SK-N-SH (cell line): ENCODE measurements at regions not wholly inside any gene's neighbourhood (a gene's known extent, or its start where the extent isn't known, plus 50 kb on each side); places are given as distances from the start of the nearest gene placed in this dataset.

Experiments
- CTCF ChIA-PET: fragments of 300-600, 350-600 bp; formaldehyde crosslinking; extraction: SDS; loops from one replicate; lab custom pipeline; 2021; lab: Yijun Ruan, JAX
- POLR2A ChIA-PET: fragments of 350-600 bp; sonication (Branson Sonifier 250); formaldehyde crosslinking; extraction: SDS; loops from one replicate; lab custom pipeline; 2020; ENCODE audit warnings: antibody characterized with exemption, inconsistent platforms; lab: Yijun Ruan, JAX
- DNase-seq: peaks from one replicate; pipeline ENCODE4 v3.0.0; 2012
- H2AFZ ChIP-seq: fragments of 200-600 bp; sonication (generic); 2 replicates; pipeline ENCODE4 v1.8.1; 2016; ENCODE audit warnings: antibody characterized with exemption, mild to moderate bottlenecking, low read depth
- H3F3A ChIP-seq: fragments of 200-600 bp; sonication (generic); replicated peaks from 2 replicates; pipeline ENCODE3; 2016; ENCODE audit warnings: antibody characterized with exemption, mild to moderate bottlenecking; ENCODE audit not compliant: insufficient read depth
- H3K27ac ChIP-seq, 2 experiments: fragments of 200-500 bp in 1 of 2; fragments of 200-600 bp in 1 of 2; sonication (Bioruptor generic) in 1 of 2; sonication (generic), shearing (Covaris generic) in 1 of 2; 2 replicates each; pipeline versions ENCODE4 v1.5.1 to v1.6.1; 2014 to 2016; ENCODE audit warnings: low read depth in 2 of 2, inconsistent platforms in 1 of 2, low read length in 1 of 2, mild to moderate bottlenecking in 1 of 2, mixed read lengths in 1 of 2
- H3K27me3 ChIP-seq: fragments of 200-600 bp; sonication (generic), shearing (Covaris generic); 2 replicates; pipeline ENCODE4 v1.6.1; 2016; ENCODE audit warnings: mixed run types; ENCODE audit not compliant: insufficient read depth
- H3K36me3 ChIP-seq, 2 experiments: fragments of 200-500 bp in 1 of 2; fragments of 200-600 bp in 1 of 2; sonication (Bioruptor generic) in 1 of 2; sonication (generic) in 1 of 2; replicated peaks in 1 of 2; 2 replicates each; pipeline versions ENCODE3 to v1.5.1; 2014 to 2016; ENCODE audit warnings: low read length in 1 of 2, mild to moderate bottlenecking in 1 of 2; ENCODE audit not compliant: insufficient read depth in 2 of 2, control insufficient read depth in 1 of 2
- H3K4me1 ChIP-seq, 2 experiments: fragments of 200-500 bp in 1 of 2; fragments of 200-600 bp in 1 of 2; sonication (Bioruptor generic) in 1 of 2; sonication (generic), shearing (Covaris generic) in 1 of 2; 2 replicates each; pipeline versions ENCODE4 v1.5.1 to v1.6.1; 2014 to 2016; ENCODE audit warnings: low read depth in 1 of 2, low read length in 1 of 2, mixed run types in 1 of 2; ENCODE audit not compliant: insufficient read depth in 2 of 2, control insufficient read depth in 1 of 2
- H3K4me2 ChIP-seq: fragments of 200-600 bp; sonication (generic), shearing (Covaris generic); 2 replicates; pipeline ENCODE4 v1.6.1; 2017; ENCODE audit warnings: mixed run types
- H3K4me3 ChIP-seq, 2 experiments: fragments of 200-500 bp in 1 of 2; fragments of 200-600 bp in 1 of 2; sonication (Bioruptor generic) in 1 of 2; sonication (generic), shearing (Covaris generic) in 1 of 2; 2 replicates each; pipeline versions ENCODE4 v1.5.1 to v1.8.1; 2014 to 2016; ENCODE audit warnings: low read depth in 2 of 2, inconsistent platforms in 1 of 2, low read length in 1 of 2, mild to moderate bottlenecking in 1 of 2, mixed read lengths in 1 of 2, moderate library complexity in 1 of 2
- H3K79me2 ChIP-seq: fragments of 200-600 bp; sonication (generic); 2 replicates; pipeline ENCODE4 v1.8.1; 2017; ENCODE audit warnings: mild to moderate bottlenecking; ENCODE audit not compliant: insufficient read depth
- H3K9ac ChIP-seq: fragments of 200-600 bp; sonication (generic); 2 replicates; pipeline ENCODE4 v1.6.1; 2017; ENCODE audit warnings: mixed run types
- H3K9me2 ChIP-seq: fragments of 200-600 bp; sonication (generic); 2 replicates; pipeline ENCODE4 v1.6.1; 2017; ENCODE audit warnings: mixed run types
- H3K9me3 ChIP-seq: fragments of 200-600 bp; sonication (generic); 2 replicates; pipeline ENCODE4 v1.6.1; 2017; ENCODE audit warnings: mixed run types, mild to moderate bottlenecking, moderate library complexity
- H4K20me1 ChIP-seq: fragments of 200-600 bp; sonication (generic); 2 replicates; pipeline ENCODE4 v1.6.1; 2017; ENCODE audit warnings: mild to moderate bottlenecking, mixed run types; ENCODE audit not compliant: insufficient read depth
- CHD2 ChIP-seq: fragments of 150-350 bp; IDR thresholded peaks from 2 replicates; pipeline ENCODE4 v1.6.1; 2018; ENCODE audit warnings: low read length; ENCODE audit not compliant: partially characterized antibody
- CTCF ChIP-seq: fragments of 200-600 bp; sonication (generic); IDR thresholded peaks from 2 replicates; pipeline ENCODE4 v1.6.1; 2017; ENCODE audit warnings: antibody characterized with exemption, mild to moderate bottlenecking, moderate library complexity
- EP300 ChIP-seq, 2 experiments: IDR thresholded peaks; 2 replicates each; pipeline versions ENCODE4 v1.4.0 to v1.6.1; 2012; ENCODE audit warnings: borderline replicate concordance in 1 of 2, low read depth in 1 of 2, low read length in 1 of 2
- FOSL2 ChIP-seq: IDR thresholded peaks from 2 replicates; pipeline ENCODE4 v1.4.0; 2012; ENCODE audit warnings: low read depth, mild to moderate bottlenecking, moderate library complexity, borderline replicate concordance
- IRF3 ChIP-seq: fragments of 150-350 bp; IDR thresholded peaks from 2 replicates; pipeline ENCODE4 v1.6.1; 2016; ENCODE audit warnings: mild to moderate bottlenecking, low read depth, low read length
- JUND ChIP-seq: IDR thresholded peaks from 2 replicates; pipeline ENCODE4 v1.4.0; 2012
- MEF2A ChIP-seq: IDR thresholded peaks from 2 replicates; pipeline ENCODE4 v1.4.0; 2012; ENCODE audit warnings: low read depth, borderline replicate concordance
- MXI1 ChIP-seq: IDR thresholded peaks from 2 replicates; pipeline ENCODE4 v1.6.1; 2012; ENCODE audit warnings: mild to moderate bottlenecking, low read depth, low read length, improper control_type of control experiment
- NRF1 ChIP-seq: IDR thresholded peaks from 2 replicates; pipeline ENCODE4 v1.6.1; 2012; ENCODE audit warnings: low read depth, mild to moderate bottlenecking, low read length
- RCOR1 ChIP-seq: fragments of 150-350 bp; IDR thresholded peaks from 2 replicates; pipeline ENCODE4 v1.6.1; 2017; ENCODE audit warnings: antibody characterized with exemption, low read length
- REST ChIP-seq: IDR thresholded peaks from 2 replicates; pipeline ENCODE4 v1.6.1; 2012; ENCODE audit warnings: mild to moderate bottlenecking, low read depth, low read length, moderate library complexity
- RFX5 ChIP-seq: IDR thresholded peaks from 2 replicates; pipeline ENCODE4 v1.6.1; 2012; ENCODE audit warnings: mild to moderate bottlenecking, improper control_type of control experiment, low read length
- SMC3 ChIP-seq: IDR thresholded peaks from 2 replicates; pipeline ENCODE4 v1.6.1; 2012; ENCODE audit warnings: low read depth, low read length, improper control_type of control experiment
- USF2 ChIP-seq: fragments of 150-350 bp; IDR thresholded peaks from 2 replicates; pipeline ENCODE4 v1.6.1; 2017; ENCODE audit warnings: antibody characterized with exemption, low read length, low read depth, borderline replicate concordance
- ZBTB33 ChIP-seq: IDR thresholded peaks from 2 replicates; pipeline ENCODE4 v1.4.0; 2012; ENCODE audit warnings: low read depth, borderline replicate concordance
- WGBS: methylation state at CpG from one replicate; pipeline ENCODE4 v1.1.6; 2017; ENCODE audit warnings: low lambda C conversion rate; 5-methylcytosine and 5-hydroxymethylcytosine counted together

GRCh38 chr12:59194794-59195193 lies 274.5 kb upstream of the LRIG3 start:
- Histone ChIP-seq H2AFZ (no peak overlapping the region), H3K4me3 (no peak overlapping the region), H3F3A (no peaks in the 10 kb centered on the region), H3K9me3 (no peaks in the 10 kb centered on the region), H3K4me2 (no peak overlapping the region), H3K9ac (no peak overlapping the region), H4K20me1 (no peaks in the 10 kb centered on the region), H3K4me1 (no peaks in the 10 kb centered on the region), H3K27me3 (peaks cover 5% of the 10 kb centered on the region; the same call in 1 of the 2 replicates), H3K9me2 (no peaks in the 10 kb centered on the region), H3K36me3 (no peaks in the 10 kb centered on the region), H3K79me2 (no peaks in the 10 kb centered on the region), H3K27ac (no peak overlapping the region)
- TF ChIP-seq RCOR1 = no peak
- TF ChIP-seq CTCF = 0 out of 2 replicates have a peak, but pooled peaks have one; percentile 10
- CTCF ChIA-PET = interaction anchor here (0.6 to 0.9 kb wide), 2 partner anchors 38 to 45 kb away, joined by 3 to 4 read pairs; no protein-coding TSS in a partner anchor
- no peak for DNase-seq
- POLR2A ChIA-PET = no interaction called here
- WGBS = 0% methylated on average over 2 of the region's 2 CpGs

- Histone ChIP-seq H3K27me3 (peaks cover 5% of the 10 kb centered on the region; the same call in 1 of the 2 replicates), H4K20me1 (no peaks in the 10 kb centered on the region), H3K36me3 (no peaks in the 10 kb centered on the region), H3K9ac (no peak overlapping the region), H3K4me3 (no peak overlapping the region), H3K27ac (no peak overlapping the region), H3F3A (no peaks in the 10 kb centered on the region), H3K9me3 (no peaks in the 10 kb centered on the region), H3K4me1 (no peaks in the 10 kb centered on the region), H3K4me2 (no peak overlapping the region), H3K9me2 (no peaks in the 10 kb centered on the region), H3K79me2 (no peaks in the 10 kb centered on the region), H2AFZ (no peak overlapping the region)
- POLR2A ChIA-PET = no interaction called here
- DNase-seq = no peak
- CTCF ChIA-PET = no interaction called here
- WGBS = 0% methylated on average over 1 of the region's 1 CpG
- TF ChIP-seq IRF3 = no peak
- TF ChIP-seq CHD2 = no peak
- no peak for TF ChIP-seq FOSL2
- TF ChIP-seq MXI1 = no peak
- no peak for TF ChIP-seq EP300 (IDR thresholded peaks at IDR 0.05; ENCODE audit: borderline replicate concordance in 1 of 2, low read depth in 1 of 2, low read length in 1 of 2)
- no peak for TF ChIP-seq USF2
- TF ChIP-seq REST = no peak
- TF ChIP-seq SMC3 = no peak
- no peak for TF ChIP-seq ZBTB33
- TF ChIP-seq MEF2A = no peak
- TF ChIP-seq RFX5 = no peak
- TF ChIP-seq NRF1 = no peak
- no peak for TF ChIP-seq JUND
Observed at GRCh38 chr12:59193476-59194050, 273.3 kb upstream of the LRIG3 start.
